HG02763 (cell line): ENCODE measurements at regions not wholly inside any gene's neighbourhood (a gene's known extent, or its start where the extent isn't known, plus 50 kb on each side); places are given as distances from the start of the nearest gene placed in this dataset.

Experiments
- ATAC-seq: cut with Tn5 transposase; IDR thresholded peaks from one replicate; pipeline ENCODE4 v1.9.1; 2021; ENCODE audit warnings: mild to moderate bottlenecking, moderate library complexity; ENCODE audit not compliant: unreplicated experiment

GRCh38 chr2:236653863-236654262 lies 84.2 kb downstream of the ACKR3 start:
- ATAC-seq: no peak

- ATAC-seq: no peak
These were observed 84.9 kb downstream of the ACKR3 start for GRCh38 chr2:236654496-236654895.

GRCh38 chr2:236656166-236656565 lies 86.5 kb downstream of the ACKR3 start:
- ATAC-seq: no peak

GRCh38 chr2:236656721-236657120 lies 87.1 kb downstream of the ACKR3 start:
- ATAC-seq: no peak

GRCh38 chr2:236657215-236657614 lies 87.6 kb downstream of the ACKR3 start:
- no peak for ATAC-seq

GRCh38 chr2:236657801-236658200 lies 88.2 kb downstream of the ACKR3 start:
- ATAC-seq: no peak

GRCh38 chr2:236658974-236659757 lies 89.5 kb downstream of the ACKR3 start:
- ATAC-seq: no peak

- no peak for ATAC-seq
These were observed 90.1 kb downstream of the ACKR3 start for GRCh38 chr2:236659758-236660150.

- ATAC-seq: no peak
These were observed 91.6 kb downstream of the ACKR3 start for GRCh38 chr2:236661061-236661761.

- no peak for ATAC-seq
These were observed 92.1 kb downstream of the ACKR3 start for GRCh38 chr2:236661762-236662110.

GRCh38 chr2:236662231-236663185 lies 92.9 kb downstream of the ACKR3 start:
- ATAC-seq: no peak

GRCh38 chr2:236663287-236664101 lies 93.9 kb downstream of the ACKR3 start:
- ATAC-seq: no peak

GRCh38 chr2:236664136-236664535 lies 94.5 kb downstream of the ACKR3 start:
- no peak for ATAC-seq

- ATAC-seq: no peak
These were observed 95.5 kb downstream of the ACKR3 start for GRCh38 chr2:236665101-236665500.

- ATAC-seq: no peak
These were observed 96.0 kb downstream of the ACKR3 start for GRCh38 chr2:236665572-236666118.

- ATAC-seq: no peak
These were observed 97.1 kb downstream of the ACKR3 start for GRCh38 chr2:236666646-236667204.

GRCh38 chr2:236667526-236667925 lies 97.9 kb downstream of the ACKR3 start:
- ATAC-seq: no peak

GRCh38 chr2:236668531-236668969 lies 98.9 kb downstream of the ACKR3 start:
- ATAC-seq: no peak

GRCh38 chr2:236670235-236670620 lies 100.6 kb downstream of the ACKR3 start:
- no peak for ATAC-seq
